Spleen (tissue), 11 donors: ENCODE measurements at regions not wholly inside any gene's neighbourhood (a gene's known extent, or its start where the extent isn't known, plus 50 kb on each side); places are given as distances from the start of the nearest gene placed in this dataset.

Experiments
- DNase-seq: peaks from one replicate; pipeline ENCODE4 v3.0.0-alpha.2; 2020
- H3K27ac ChIP-seq, 8 donors: fragments of 200-600 bp; sonication (generic) in 7 of 8; 1 replicate in 4 of 8; 2 replicates in 4 of 8; pipeline versions ENCODE4 v1.5.0 to v1.8.0; 2016 to 2021; ENCODE audit warnings: inconsistent platforms in 4 of 8, mild to moderate bottlenecking in 4 of 8, moderate library complexity in 1 of 8
- H3K27me3 ChIP-seq, 7 donors: fragments of 200-600 bp; sonication (generic) in 6 of 7; replicated peaks in 1 of 7; 1 replicate in 4 of 7; 2 replicates in 3 of 7; pipeline versions ENCODE4 v1.5.0 to v1.8.0; 2016 to 2021; ENCODE audit warnings: inconsistent platforms in 3 of 7, mild to moderate bottlenecking in 1 of 7
- H3K36me3 ChIP-seq, 6 donors: fragments of 200-600 bp; sonication (generic) in 5 of 6; 1 replicate in 4 of 6; 2 replicates in 2 of 6; pipeline versions ENCODE4 v1.5.0 to v1.8.0; 2016 to 2021; ENCODE audit warnings: inconsistent platforms in 2 of 6
- H3K4me1 ChIP-seq, 6 donors: fragments of 200-600 bp; sonication (generic) in 5 of 6; 1 replicate in 3 of 6; 2 replicates in 3 of 6; pipeline versions ENCODE4 v1.5.0 to v1.8.0; 2016 to 2021; ENCODE audit warnings: inconsistent platforms in 3 of 6
- H3K4me3 ChIP-seq, 8 donors: fragments of 200-600 bp; sonication (generic) in 7 of 8; 1 replicate in 4 of 8; 2 replicates in 4 of 8; pipeline versions ENCODE4 v1.5.0 to v1.8.0; 2016 to 2021; ENCODE audit warnings: inconsistent platforms in 4 of 8, mild to moderate bottlenecking in 4 of 8, moderate library complexity in 2 of 8
- H3K9me3 ChIP-seq, 8 donors: fragments of 200-600 bp; sonication (generic) in 7 of 8; 1 replicate in 4 of 8; 2 replicates in 4 of 8; pipeline versions ENCODE4 v1.5.0 to v1.8.0; 2016 to 2021; ENCODE audit warnings: inconsistent platforms in 4 of 8
- CTCF ChIP-seq, 11 experiments: fragments of 200-600 bp in 7 of 11; fragments of 450-650 bp in 4 of 11; sonication (generic) in 4 of 11; IDR thresholded peaks in 8 of 11; conservative IDR thresholded peaks in 3 of 11; 1 replicate in 7 of 11; 2 replicates in 4 of 11; pipeline versions ENCODE4 v1.4.0 to v1.8.0; 2016 to 2021; ENCODE audit warnings: antibody characterized with exemption in 11 of 11, inconsistent platforms in 4 of 11, mild to moderate bottlenecking in 1 of 11
- POLR2A ChIP-seq, 3 donors: fragments of 450-650 bp; IDR thresholded peaks; one replicate each; pipeline ENCODE4 v1.5.1; 2017; ENCODE audit warnings: antibody characterized with exemption in 3 of 3, mild to moderate bottlenecking in 1 of 3
- POLR2AphosphoS5 ChIP-seq, 3 donors: sonication (generic); formaldehyde crosslinking; IDR thresholded peaks; one replicate each; pipeline ENCODE4 v1.5.1; 2017; ENCODE audit warnings: antibody characterized with exemption in 3 of 3
- whole genome bisulfite sequencing, 5 donors: extraction: QIAGEN DNeasy Blood & Tissue Kit in 3 of 5; methylation state at CpG; one replicate each; pipeline versions ENCODE4 v1.1.5 to v1.1.7; 2013 to 2018; 5-methylcytosine and 5-hydroxymethylcytosine counted together
- intact Hi-C: fragments of 100-400 bp; cut with DNase I; formaldehyde crosslinking; loops from one replicate; pipeline ENCODE4 v1.15.0; 2023; ENCODE audit warnings: low total_unique reads
- donor health status: healthy with polysubstance abuse.
- donor health status: DM: no; HTN: no; CAD: no; lungs with moderate emphysema.
- donor health status: DM: no; HTN: no; CAD: no.
- donor health status: Bipolar disorder and iron deficiency.
- donor health status: healthy.
- donor health status: DM: no; HTN: no; CAD: no.
- donor health status: DM: yes; HTN: yes; CAD: no.

- H3K36me3 ChIP-seq: no peaks in the 10 kb centered on the region
- no peak for DNase-seq
- intact Hi-C loops: no loop called here
- no peak for TF ChIP-seq POLR2AphosphoS5 (IDR thresholded peaks at IDR 0.05)
- no peak for TF ChIP-seq POLR2A (IDR thresholded peaks at IDR 0.05)
- TF ChIP-seq CTCF (IDR thresholded peaks at IDR 0.05 in 8 of 11, conservative IDR thresholded peaks at IDR 0.05 in 3 of 11): no peak
- WGBS, 5 donors: 77 to 90% (median 88%) methylated on average over 2 of the region's 2 CpGs
- no peak overlapping the region for H3K27ac ChIP-seq
- no peaks in the 10 kb centered on the region for H3K9me3 ChIP-seq
- H3K4me3 ChIP-seq: no peak overlapping the region
- H3K4me1 ChIP-seq: no peaks in the 10 kb centered on the region
- H3K27me3 ChIP-seq: no peaks in the 10 kb centered on the region
Observed at GRCh38 chr2:215548714-215549113, 112.8 kb upstream of the FN1 start.

- no peak for DNase-seq
- Histone ChIP-seq H3K9me3 (no peaks in the 10 kb centered on the region), H3K4me3 (no peak overlapping the region), H3K36me3 (no peaks in the 10 kb centered on the region), H3K27ac (no peak overlapping the region), H3K4me1 (no peaks in the 10 kb centered on the region), H3K27me3 (no peaks in the 10 kb centered on the region)
- intact Hi-C loops: no loop called here
- TF ChIP-seq POLR2AphosphoS5 (IDR thresholded peaks at IDR 0.05) (no peak), POLR2A (IDR thresholded peaks at IDR 0.05) (no peak), CTCF (IDR thresholded peaks at IDR 0.05 in 8 of 11, conservative IDR thresholded peaks at IDR 0.05 in 3 of 11) (no peak)
Observed at GRCh38 chr2:215542690-215543089, 106.8 kb upstream of the FN1 start.

- no peaks in the 10 kb centered on the region for H3K9me3 ChIP-seq
- H3K27me3 ChIP-seq: no peaks in the 10 kb centered on the region
- intact Hi-C loops: no loop called here
- no peak overlapping the region for H3K4me3 ChIP-seq
- no peaks in the 10 kb centered on the region for H3K36me3 ChIP-seq
- no peak for TF ChIP-seq POLR2AphosphoS5 (IDR thresholded peaks at IDR 0.05)
- TF ChIP-seq POLR2A (IDR thresholded peaks at IDR 0.05): no peak
- TF ChIP-seq CTCF (IDR thresholded peaks at IDR 0.05 in 8 of 11, conservative IDR thresholded peaks at IDR 0.05 in 3 of 11): no peak
- H3K27ac ChIP-seq: no peak overlapping the region
- 48 to 76% (median 62%) methylated on average over 1 of the region's 1 CpG for WGBS, 5 donors
- peaks cover 0 to 5% (median 0%) of the 10 kb centered on the region in 6 donors for H3K4me1 ChIP-seq
- no peak for DNase-seq
Observed at GRCh38 chr2:215540658-215541057, 104.8 kb upstream of the FN1 start.

- peaks cover 0 to 18% (median 12%) of the 10 kb centered on the region in 8 donors for H3K9me3 ChIP-seq
- H3K27ac ChIP-seq: no peak overlapping the region
- no peak for DNase-seq
- H3K4me1 ChIP-seq: peaks cover 0 to 5% (median 0%) of the 10 kb centered on the region in 6 donors
- H3K4me3 ChIP-seq: no peak overlapping the region
- H3K36me3 ChIP-seq: no peaks in the 10 kb centered on the region
- intact Hi-C loops: no loop called here
- TF ChIP-seq POLR2A (IDR thresholded peaks at IDR 0.05): no peak
- TF ChIP-seq POLR2AphosphoS5 (IDR thresholded peaks at IDR 0.05): no peak
- H3K27me3 ChIP-seq: no peaks in the 10 kb centered on the region
- 55 to 81% (median 63%) methylated on average over 2 of the region's 2 CpGs for WGBS, 5 donors
Observed at GRCh38 chr2:215537611-215538010, 101.7 kb upstream of the FN1 start.

GRCh38 chr2:215536510-215536909 is 100.6 kb upstream of the FN1 start:
- Histone ChIP-seq H3K4me1 (peaks cover 0 to 5% (median 0%) of the 10 kb centered on the region in 6 donors), H3K27ac (no peak overlapping the region), H3K9me3 (peaks cover 0 to 18% (median 12%) of the 10 kb centered on the region in 8 donors), H3K27me3 (no peaks in the 10 kb centered on the region), H3K36me3 (no peaks in the 10 kb centered on the region), H3K4me3 (no peak overlapping the region)
- intact Hi-C loops: no loop called here
- no peak for DNase-seq
- TF ChIP-seq POLR2AphosphoS5 (IDR thresholded peaks at IDR 0.05) (no peak), POLR2A (IDR thresholded peaks at IDR 0.05) (no peak), CTCF (IDR thresholded peaks at IDR 0.05 in 8 of 11, conservative IDR thresholded peaks at IDR 0.05 in 3 of 11) (no peak)
- 73 to 87% (median 78%) methylated on average over 5 of the region's 5 CpGs for WGBS, 5 donors
